B cell (primary cell): ENCODE measurements at regions not wholly inside any gene's neighbourhood (a gene's known extent, or its start where the extent isn't known, plus 50 kb on each side); places are given as distances from the start of the nearest gene placed in this dataset.

Experiments
- ATAC-seq: fragments of 200-7000 bp; cut with Tn5 transposase; one replicate; pipeline ENCODE4 v1.10.0; 2021; ENCODE audit warnings: low read depth, mild to moderate bottlenecking, moderate number of reproducible peaks, moderate library complexity
- CTCF ChIA-PET: fragments of 350-600 bp; sonication (Branson Sonifier 250); formaldehyde crosslinking; loops from one replicate; lab custom pipeline; 2021; ENCODE audit warnings: antibody characterized with exemption, inconsistent platforms; lab: Charles Lee
- POLR2A ChIA-PET: fragments of 350-600 bp; sonication (Branson Sonifier 250); formaldehyde crosslinking; loops from one replicate; lab custom pipeline; 2021; ENCODE audit warnings: antibody characterized with exemption; lab: Charles Lee
- DNase-seq: peaks from one replicate; pipeline ENCODE4 v3.0.0; 2013
- H2AFZ ChIP-seq: 2 replicates; pipeline ENCODE4 v1.6.1; 2012; ENCODE audit warnings: mild to moderate bottlenecking, low read depth, low read length; ENCODE audit not compliant: insufficient read depth, poor library complexity, severe bottlenecking
- H3K27ac ChIP-seq, 2 donors: 1 replicate in 1 of 2; 2 replicates in 1 of 2; pipeline ENCODE4 v1.5.1; 2012 to 2013; ENCODE audit warnings: low read length in 2 of 2, mild to moderate bottlenecking in 2 of 2, moderate library complexity in 1 of 2
- H3K27me3 ChIP-seq, 4 experiments: fragments of 200-600 bp in 1 of 4; sonication (generic) in 1 of 4; replicated peaks in 1 of 4; 1 replicate in 2 of 4; 2 replicates in 2 of 4; pipeline versions ENCODE4 v1.6.1 to v1.7.0; 2013 to 2016; ENCODE audit warnings: low read length in 3 of 4, mild to moderate bottlenecking in 2 of 4, mixed read lengths in 1 of 4, moderate library complexity in 1 of 4; ENCODE audit not compliant: insufficient read depth in 4 of 4, control insufficient read depth in 3 of 4; ENCODE audit errors: control extremely low read depth in 1 of 4
- H3K36me3 ChIP-seq, 2 experiments: replicated peaks in 1 of 2; 1 replicate in 1 of 2; 2 replicates in 1 of 2; pipeline versions ENCODE4 v1.6.1 to v1.7.1; 2013; ENCODE audit warnings: low read length in 1 of 2; ENCODE audit not compliant: insufficient read depth in 2 of 2, control insufficient read depth in 1 of 2; ENCODE audit errors: control extremely low read depth in 1 of 2, extremely low read depth in 1 of 2
- H3K4me1 ChIP-seq, 2 donors: fragments of 200-600 bp in 1 of 2; sonication (generic) in 1 of 2; 1 replicate in 1 of 2; 2 replicates in 1 of 2; pipeline versions ENCODE4 v1.5.1 to v1.6.1; 2013 to 2017; ENCODE audit warnings: low read length in 2 of 2; ENCODE audit not compliant: control insufficient read depth in 2 of 2, insufficient read depth in 2 of 2
- H3K4me2 ChIP-seq: replicated peaks from 2 replicates; pipeline ENCODE3; 2012; ENCODE audit warnings: mild to moderate bottlenecking, low read depth, low read length; ENCODE audit not compliant: poor library complexity, severe bottlenecking
- H3K4me3 ChIP-seq, 5 experiments: fragments of 200-600 bp in 1 of 5; sonication (generic) in 1 of 5; 1 replicate in 3 of 5; 2 replicates in 2 of 5; pipeline versions ENCODE4 v1.5.1 to v1.7.0; 2011 to 2016; ENCODE audit warnings: low read length in 4 of 5, mild to moderate bottlenecking in 4 of 5, low read depth in 2 of 5, control low read depth in 1 of 5, moderate library complexity in 1 of 5; ENCODE audit not compliant: insufficient read depth in 1 of 5; ENCODE audit errors: control extremely low read depth in 1 of 5, extremely low read depth in 1 of 5
- H3K79me2 ChIP-seq: fragments of 200-600 bp; sonication (generic); one replicate; pipeline ENCODE4 v1.6.0; 2016; ENCODE audit warnings: low read length; ENCODE audit not compliant: control insufficient read depth, insufficient read depth
- H3K9ac ChIP-seq: fragments of 200-600 bp; sonication (generic); 2 replicates; pipeline ENCODE4 v1.6.1; 2017; ENCODE audit warnings: mild to moderate bottlenecking, low read length, moderate library complexity
- H3K9me3 ChIP-seq, 3 donors: one replicate each; pipeline versions ENCODE4 v1.6.1 to v1.7.1; 2013; ENCODE audit warnings: low read length in 2 of 3; ENCODE audit not compliant: control insufficient read depth in 2 of 3, insufficient read depth in 1 of 3; ENCODE audit errors: control extremely low read depth in 1 of 3
- H4K20me1 ChIP-seq: 2 replicates; pipeline ENCODE4 v1.6.0; 2012; ENCODE audit warnings: mild to moderate bottlenecking, low read length; ENCODE audit not compliant: insufficient read depth, control insufficient read depth, poor library complexity, severe bottlenecking
- H3K27ac Mint-ChIP-seq: one replicate; pipeline ENCODE4 v1.8.0; 2021; ENCODE audit warnings: mixed read lengths
- H3K27me3 Mint-ChIP-seq: one replicate; pipeline ENCODE4 v1.8.0; 2021; ENCODE audit warnings: mixed read lengths
- H3K4me1 Mint-ChIP-seq: one replicate; pipeline ENCODE4 v1.8.0; 2021; ENCODE audit warnings: mixed read lengths
- H3K4me3 Mint-ChIP-seq: one replicate; pipeline ENCODE4 v1.8.0; 2021; ENCODE audit warnings: mixed read lengths
- H3K9me3 Mint-ChIP-seq: one replicate; pipeline ENCODE4 v1.8.0; 2022; ENCODE audit warnings: mixed read lengths; ENCODE audit not compliant: insufficient read depth
- CTCF ChIP-seq: fragments of 200-600 bp; IDR thresholded peaks from one replicate; pipeline ENCODE4 v1.8.0; 2022; ENCODE audit warnings: antibody characterized with exemption, mild to moderate bottlenecking
- EZH2 ChIP-seq: IDR thresholded peaks from 2 replicates; pipeline ENCODE4 v1.6.1; 2012; ENCODE audit warnings: borderline replicate concordance, low read depth, mild to moderate bottlenecking, moderate library complexity, low read length; ENCODE audit not compliant: insufficient read depth, poor library complexity, severe bottlenecking
- WGBS: methylation state at CpG from one replicate; pipeline ENCODE4 v1.1.5; 2013; ENCODE audit warnings: missing lambda C conversion rate; ENCODE audit not compliant: insufficient coverage; 5-methylcytosine and 5-hydroxymethylcytosine counted together
- intact Hi-C: fragments of 100-400 bp; cut with micrococcal nuclease; formaldehyde crosslinking; loops from one replicate; pipeline ENCODE4 v1.10.0; 2022

GRCh38 chr3:81931265-81932251 is 170.1 kb upstream of the GBE1 start:
- Histone ChIP-seq H2AFZ (no peak overlapping the region), H3K4me3 (no peak overlapping the region), H3K9ac (no peak overlapping the region), H3K27ac (no peak overlapping the region), H3K4me2 (no peak overlapping the region), H3K79me2 (no peaks in the 10 kb centered on the region), H4K20me1 (no peaks in the 10 kb centered on the region), H3K9me3 (no peaks in the 10 kb centered on the region), H3K27me3 (no peaks in the 10 kb centered on the region), H3K36me3 (no peaks in the 10 kb centered on the region), H3K4me1 (no peaks in the 10 kb centered on the region)
- Mint-ChIP-seq H3K9me3 (no peaks in the 10 kb centered on the region), H3K27ac (no peak overlapping the region), H3K4me3 (no peak overlapping the region), H3K27me3 (no peaks in the 10 kb centered on the region), H3K4me1 (no peaks in the 10 kb centered on the region)
- DNase-seq (no peak), ATAC-seq (no peak)
- CTCF ChIA-PET, result interaction anchor here (0.7 kb wide), 1 partner anchor 22 kb away, joined by 3 read pairs; no protein-coding TSS in a partner anchor
- POLR2A ChIA-PET, result no interaction called here
- intact Hi-C loops, result no loop called here
- WGBS, result 100% methylated on average over 1 of the region's 12 CpGs
- TF ChIP-seq CTCF (no peak), EZH2 (no peak)

GRCh38 chr3:81929697-81930096 is 168.3 kb upstream of the GBE1 start:
- Histone ChIP-seq H3K79me2 (no peaks in the 10 kb centered on the region), H3K4me3 (no peak overlapping the region), H3K27me3 (no peaks in the 10 kb centered on the region), H3K27ac (no peak overlapping the region), H3K4me2 (no peak overlapping the region), H3K36me3 (no peaks in the 10 kb centered on the region), H4K20me1 (no peaks in the 10 kb centered on the region), H3K9me3 (no peaks in the 10 kb centered on the region), H3K9ac (no peak overlapping the region), H3K4me1 (no peaks in the 10 kb centered on the region), H2AFZ (no peak overlapping the region)
- ChIA-PET CTCF (no interaction called here), POLR2A (no interaction called here)
- H3K27ac Mint-ChIP-seq, result no peak overlapping the region
- no peak overlapping the region for H3K4me3 Mint-ChIP-seq
- no peaks in the 10 kb centered on the region for H3K27me3 Mint-ChIP-seq
- TF ChIP-seq EZH2 (no peak), CTCF (no peak)
- intact Hi-C loops, result no loop called here
- H3K9me3 Mint-ChIP-seq, result no peaks in the 10 kb centered on the region
- no peak for ATAC-seq
- H3K4me1 Mint-ChIP-seq, result no peaks in the 10 kb centered on the region
- no peak for DNase-seq
